Lower leg skin (tissue), 4 donors: ENCODE measurements at regions not wholly inside any gene's neighbourhood (a gene's known extent, or its start where the extent isn't known, plus 50 kb on each side); places are given as distances from the start of the nearest gene placed in this dataset.

Experiments
- DNase-seq, 2 donors: peaks; one replicate each; pipeline ENCODE4 v3.0.0-alpha.2; 2019; ENCODE audit warnings: low spot score in 2 of 2
- H3K4me3 ChIP-seq: fragments of 200-600 bp; sonication (generic); 2 replicates; pipeline ENCODE4 v1.5.1; 2017; ENCODE audit warnings: mild to moderate bottlenecking, low read depth; ENCODE audit not compliant: poor library complexity, severe bottlenecking
- POLR2A ChIP-seq, 2 donors: fragments of 450-650 bp; IDR thresholded peaks; one replicate each; pipeline ENCODE4 v1.6.1; 2016 to 2017; ENCODE audit warnings: antibody characterized with exemption in 2 of 2, mild to moderate bottlenecking in 1 of 2, moderate library complexity in 1 of 2
- WGBS, 2 donors: methylation state at CpG; one replicate each; pipeline ENCODE4 v1.1.5; 2018; 5-methylcytosine and 5-hydroxymethylcytosine counted together
- intact Hi-C: fragments of 100-400 bp; cut with DNase I; formaldehyde crosslinking; loops from one replicate; pipeline ENCODE4 v1.15.0; 2023; ENCODE audit warnings: low total_unique reads
- TF ChIP-seq, protein P1 (sequence below), 3 donors: fragments of 450-650 bp; IDR thresholded peaks; one replicate each; pipeline ENCODE4 v1.5.1; 2016; ENCODE audit warnings: antibody characterized with exemption in 3 of 3, mild to moderate bottlenecking in 3 of 3, moderate library complexity in 2 of 3

GRCh38 chr15:100758555-100758954, 121.1 kb upstream of the ALDH1A3 start:
- intact Hi-C loops: no loop called here
- TF ChIP-seq POLR2A (IDR thresholded peaks at IDR 0.05): no peak
- TF ChIP-seq, protein P1, sequence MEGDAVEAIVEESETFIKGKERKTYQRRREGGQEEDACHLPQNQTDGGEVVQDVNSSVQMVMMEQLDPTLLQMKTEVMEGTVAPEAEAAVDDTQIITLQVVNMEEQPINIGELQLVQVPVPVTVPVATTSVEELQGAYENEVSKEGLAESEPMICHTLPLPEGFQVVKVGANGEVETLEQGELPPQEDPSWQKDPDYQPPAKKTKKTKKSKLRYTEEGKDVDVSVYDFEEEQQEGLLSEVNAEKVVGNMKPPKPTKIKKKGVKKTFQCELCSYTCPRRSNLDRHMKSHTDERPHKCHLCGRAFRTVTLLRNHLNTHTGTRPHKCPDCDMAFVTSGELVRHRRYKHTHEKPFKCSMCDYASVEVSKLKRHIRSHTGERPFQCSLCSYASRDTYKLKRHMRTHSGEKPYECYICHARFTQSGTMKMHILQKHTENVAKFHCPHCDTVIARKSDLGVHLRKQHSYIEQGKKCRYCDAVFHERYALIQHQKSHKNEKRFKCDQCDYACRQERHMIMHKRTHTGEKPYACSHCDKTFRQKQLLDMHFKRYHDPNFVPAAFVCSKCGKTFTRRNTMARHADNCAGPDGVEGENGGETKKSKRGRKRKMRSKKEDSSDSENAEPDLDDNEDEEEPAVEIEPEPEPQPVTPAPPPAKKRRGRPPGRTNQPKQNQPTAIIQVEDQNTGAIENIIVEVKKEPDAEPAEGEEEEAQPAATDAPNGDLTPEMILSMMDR (IDR thresholded peaks at IDR 0.05): no peak
- WGBS, 2 donors: 79 to 83% methylated on average over 6 of the region's 6 CpGs
- DNase-seq: peak in 1 of 2 donors; percentile 26
- no peak overlapping the region for H3K4me3 ChIP-seq

- intact Hi-C loops: no loop called here
- peak in 1 of 2 donors; percentile 36 for DNase-seq
- no peak overlapping the region for H3K4me3 ChIP-seq
Observed at GRCh38 chr15:100759106-100759505, 120.5 kb upstream of the ALDH1A3 start.

GRCh38 chr15:100759698-100760356, 119.8 kb upstream of the ALDH1A3 start:
- 41 to 44% methylated on average over 12 of the region's 12 CpGs for WGBS, 2 donors
- no peak for TF ChIP-seq POLR2A (IDR thresholded peaks at IDR 0.05)
- TF ChIP-seq, protein P1 (IDR thresholded peaks at IDR 0.05): no peak
- no peak overlapping the region for H3K4me3 ChIP-seq
- peak in 1 of 2 donors; percentile 83 for DNase-seq
- intact Hi-C loops: no loop called here

More at GRCh38 chr15:100759106-100759505, 120.5 kb upstream of the ALDH1A3 start:
- WGBS, 2 donors: 28 to 41% methylated on average over 6 of the region's 6 CpGs
- TF ChIP-seq, protein P1 (IDR thresholded peaks at IDR 0.05): no peak
- TF ChIP-seq POLR2A (IDR thresholded peaks at IDR 0.05): no peak

- DNase-seq: peak in 1 of 2 donors; percentile 50
- no peak for TF ChIP-seq POLR2A (IDR thresholded peaks at IDR 0.05)
- TF ChIP-seq, protein P1 (IDR thresholded peaks at IDR 0.05): no peak
- 70 to 76% methylated on average over 6 of the region's 6 CpGs for WGBS, 2 donors
- H3K4me3 ChIP-seq: no peak overlapping the region
- intact Hi-C loops: no loop called here
Observed at GRCh38 chr15:100760357-100760903, 119.2 kb upstream of the ALDH1A3 start.

GRCh38 chr15:100761290-100761935, 118.2 kb upstream of the ALDH1A3 start:
- TF ChIP-seq POLR2A (IDR thresholded peaks at IDR 0.05): no peak
- TF ChIP-seq, protein P1 (IDR thresholded peaks at IDR 0.05): no peak
- intact Hi-C loops: no loop called here
- H3K4me3 ChIP-seq: no peak overlapping the region
- DNase-seq: no peak
- WGBS, 2 donors: 74 to 84% methylated on average over 13 of the region's 13 CpGs
